ENCODE measurements at regions not wholly inside any gene's neighbourhood (a gene's known extent, or its start where the extent isn't known, plus 50 kb on each side); places are given as distances from the start of the nearest gene placed in this dataset.

- ChIA-PET CTCF (no interaction called here), POLR2A (ENCODE audit: low non-redundant PET) (no interaction called here)
- DNase-seq (ENCODE audit: low spot score), result no peak
- Histone ChIP-seq H3K4me1 (ENCODE audit: insufficient read depth, low read length, poor library complexity, severe bottlenecking) (no peaks in the 10 kb centered on the region), H3K4me3 (ENCODE audit: low read depth, low read length, poor library complexity, severe bottlenecking) (no peak overlapping the region), H3K36me3 (ENCODE audit: insufficient read depth, low read length, poor library complexity, severe bottlenecking) (no peaks in the 10 kb centered on the region), H3K27me3 (replicated peaks; ENCODE audit: insufficient read depth, low read depth, low read length, poor library complexity) (no peaks in the 10 kb centered on the region), H3K9me3 (ENCODE audit: low read depth, low read length, poor library complexity, severe bottlenecking) (no peaks in the 10 kb centered on the region), H3K27ac (ENCODE audit: low read depth, low read length, poor library complexity, severe bottlenecking) (no peak overlapping the region)
- intact Hi-C loops (cut with micrococcal nuclease; ENCODE audit: unreplicated experiment), result no loop called here
- BruUV-seq (replicated peaks), result no TSS peak
- TF ChIP-seq, protein P1, sequence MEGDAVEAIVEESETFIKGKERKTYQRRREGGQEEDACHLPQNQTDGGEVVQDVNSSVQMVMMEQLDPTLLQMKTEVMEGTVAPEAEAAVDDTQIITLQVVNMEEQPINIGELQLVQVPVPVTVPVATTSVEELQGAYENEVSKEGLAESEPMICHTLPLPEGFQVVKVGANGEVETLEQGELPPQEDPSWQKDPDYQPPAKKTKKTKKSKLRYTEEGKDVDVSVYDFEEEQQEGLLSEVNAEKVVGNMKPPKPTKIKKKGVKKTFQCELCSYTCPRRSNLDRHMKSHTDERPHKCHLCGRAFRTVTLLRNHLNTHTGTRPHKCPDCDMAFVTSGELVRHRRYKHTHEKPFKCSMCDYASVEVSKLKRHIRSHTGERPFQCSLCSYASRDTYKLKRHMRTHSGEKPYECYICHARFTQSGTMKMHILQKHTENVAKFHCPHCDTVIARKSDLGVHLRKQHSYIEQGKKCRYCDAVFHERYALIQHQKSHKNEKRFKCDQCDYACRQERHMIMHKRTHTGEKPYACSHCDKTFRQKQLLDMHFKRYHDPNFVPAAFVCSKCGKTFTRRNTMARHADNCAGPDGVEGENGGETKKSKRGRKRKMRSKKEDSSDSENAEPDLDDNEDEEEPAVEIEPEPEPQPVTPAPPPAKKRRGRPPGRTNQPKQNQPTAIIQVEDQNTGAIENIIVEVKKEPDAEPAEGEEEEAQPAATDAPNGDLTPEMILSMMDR (conservative IDR thresholded peaks at IDR 0.05; ENCODE audit: low read depth, low read length), result no peak
- no peak for TF ChIP-seq EZH2 (IDR thresholded peaks at IDR 0.05; ENCODE audit: borderline replicate concordance, low read depth, low read length, poor library complexity, severe bottlenecking)
Measured at GRCh38 chr14:23864861-23865260, 88.7 kb upstream of the DHRS4 start.

GRCh38 chr14:23865502-23865901, 88.1 kb upstream of the DHRS4 start:
- BruUV-seq (replicated peaks), result no TSS peak
- H3K4me3 ChIP-seq (ENCODE audit: low read depth, low read length, poor library complexity, severe bottlenecking), result no peak overlapping the region
- DNase-seq (ENCODE audit: low spot score), result peak; percentile 50
- no peak overlapping the region for H3K27ac ChIP-seq (ENCODE audit: low read depth, low read length, poor library complexity, severe bottlenecking)
- no peaks in the 10 kb centered on the region for H3K9me3 ChIP-seq (ENCODE audit: low read depth, low read length, poor library complexity, severe bottlenecking)
- no peaks in the 10 kb centered on the region for H3K4me1 ChIP-seq (ENCODE audit: insufficient read depth, low read length, poor library complexity, severe bottlenecking)
- no peak for TF ChIP-seq EZH2 (IDR thresholded peaks at IDR 0.05; ENCODE audit: borderline replicate concordance, low read depth, low read length, poor library complexity, severe bottlenecking)
- TF ChIP-seq, protein P1 (conservative IDR thresholded peaks at IDR 0.05; ENCODE audit: low read depth, low read length), result no peak
- no peaks in the 10 kb centered on the region for H3K27me3 ChIP-seq (replicated peaks; ENCODE audit: insufficient read depth, low read depth, low read length, poor library complexity)
- POLR2A ChIA-PET (ENCODE audit: low non-redundant PET), result no interaction called here
- CTCF ChIA-PET, result no interaction called here
- no peaks in the 10 kb centered on the region for H3K36me3 ChIP-seq (ENCODE audit: insufficient read depth, low read length, poor library complexity, severe bottlenecking)
- intact Hi-C loops (cut with micrococcal nuclease; ENCODE audit: unreplicated experiment), result no loop called here

DNA sequence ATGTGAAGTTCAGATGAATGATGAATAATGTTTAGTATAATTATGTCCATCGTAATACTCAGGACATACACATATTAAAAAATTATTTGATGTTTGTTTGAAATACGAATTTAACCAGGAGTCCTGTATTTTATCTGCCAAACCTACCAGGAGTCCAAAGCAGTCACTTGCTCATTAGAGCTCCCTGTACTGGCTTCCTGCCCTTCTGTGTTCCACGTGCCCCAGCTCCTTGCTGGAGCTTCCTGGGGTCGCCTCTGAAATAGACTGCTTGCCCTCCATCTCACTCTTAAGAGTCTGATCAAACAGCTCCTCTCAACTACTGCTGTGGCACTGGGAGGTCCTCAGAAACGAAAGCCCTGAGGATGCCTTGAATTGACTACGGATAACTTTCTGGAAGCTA, 87.3 kb upstream of the DHRS4 start:
- ChIA-PET CTCF (interaction anchor here (0.6 kb wide), 1 partner anchor 232 kb away, joined by 3 read pairs; no protein-coding TSS in a partner anchor), POLR2A (ENCODE audit: low non-redundant PET) (no interaction called here)
- H3K4me3 ChIP-seq (ENCODE audit: low read depth, low read length, poor library complexity, severe bottlenecking), result no peak overlapping the region

More for the DNA sequence above, 87.3 kb upstream of the DHRS4 start:
- intact Hi-C loops (cut with micrococcal nuclease; ENCODE audit: unreplicated experiment), result no loop called here
- Histone ChIP-seq H3K36me3 (ENCODE audit: insufficient read depth, low read length, poor library complexity, severe bottlenecking) (no peaks in the 10 kb centered on the region), H3K4me1 (ENCODE audit: insufficient read depth, low read length, poor library complexity, severe bottlenecking) (no peaks in the 10 kb centered on the region), H3K9me3 (ENCODE audit: low read depth, low read length, poor library complexity, severe bottlenecking) (no peaks in the 10 kb centered on the region), H3K27ac (ENCODE audit: low read depth, low read length, poor library complexity, severe bottlenecking) (no peak overlapping the region), H3K27me3 (replicated peaks; ENCODE audit: insufficient read depth, low read depth, low read length, poor library complexity) (no peaks in the 10 kb centered on the region)
- TF ChIP-seq, protein P1 (conservative IDR thresholded peaks at IDR 0.05; ENCODE audit: low read depth, low read length), result no peak
- TF ChIP-seq EZH2 (IDR thresholded peaks at IDR 0.05; ENCODE audit: borderline replicate concordance, low read depth, low read length, poor library complexity, severe bottlenecking), result no peak
- no peak for DNase-seq (ENCODE audit: low spot score)
- BruUV-seq (replicated peaks), result no TSS peak

Measured in A673 (cell line).